PC-3 (cell line): ENCODE measurements at regions not wholly inside any gene's neighbourhood (a gene's known extent, or its start where the extent isn't known, plus 50 kb on each side); places are given as distances from the start of the nearest gene placed in this dataset.
"Not testable (repeated sequence)": the region's sequence is repeated elsewhere in the genome, so short reads cannot be mapped to it uniquely, and the experiment has no call there.

ENCODE experiments used
- EZH2phosphoT487 ChIP-seq: fragments of 300-600 bp; sonication (generic); IDR thresholded peaks from 2 replicates; pipeline ENCODE4 v1.6.1; 2018; ENCODE audit warnings: mild to moderate bottlenecking, antibody characterized with exemption, low read length, borderline replicate concordance
- TF ChIP-seq, protein P1 (sequence below): fragments of 300-600 bp; sonication (generic); conservative IDR thresholded peaks from 2 replicates; pipeline ENCODE4 v1.5.1; 2017; ENCODE audit warnings: antibody characterized with exemption, low read depth, mild to moderate bottlenecking, low read length

DNA sequence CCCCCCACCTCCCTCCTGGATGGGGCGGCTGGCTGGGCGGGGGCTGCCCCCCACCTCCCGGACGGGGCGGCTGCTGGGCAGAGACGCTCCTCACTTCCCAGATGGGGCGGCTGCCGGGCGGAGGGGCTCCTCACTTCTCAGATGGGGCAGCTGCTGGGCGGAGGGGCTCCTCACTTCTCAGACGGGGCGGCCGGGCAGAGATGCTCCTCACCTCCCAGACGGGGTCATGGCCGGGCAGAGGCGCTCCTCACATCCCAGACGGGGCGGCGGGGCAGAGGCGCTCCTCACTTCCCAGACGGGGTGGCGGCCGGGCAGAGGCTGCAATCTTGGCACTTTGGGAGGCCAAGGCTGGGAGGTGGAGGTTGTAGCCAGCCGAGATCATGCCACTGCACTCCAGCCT, 280.8 kb downstream of the SOCS6 start:
- TF ChIP-seq, protein P1, sequence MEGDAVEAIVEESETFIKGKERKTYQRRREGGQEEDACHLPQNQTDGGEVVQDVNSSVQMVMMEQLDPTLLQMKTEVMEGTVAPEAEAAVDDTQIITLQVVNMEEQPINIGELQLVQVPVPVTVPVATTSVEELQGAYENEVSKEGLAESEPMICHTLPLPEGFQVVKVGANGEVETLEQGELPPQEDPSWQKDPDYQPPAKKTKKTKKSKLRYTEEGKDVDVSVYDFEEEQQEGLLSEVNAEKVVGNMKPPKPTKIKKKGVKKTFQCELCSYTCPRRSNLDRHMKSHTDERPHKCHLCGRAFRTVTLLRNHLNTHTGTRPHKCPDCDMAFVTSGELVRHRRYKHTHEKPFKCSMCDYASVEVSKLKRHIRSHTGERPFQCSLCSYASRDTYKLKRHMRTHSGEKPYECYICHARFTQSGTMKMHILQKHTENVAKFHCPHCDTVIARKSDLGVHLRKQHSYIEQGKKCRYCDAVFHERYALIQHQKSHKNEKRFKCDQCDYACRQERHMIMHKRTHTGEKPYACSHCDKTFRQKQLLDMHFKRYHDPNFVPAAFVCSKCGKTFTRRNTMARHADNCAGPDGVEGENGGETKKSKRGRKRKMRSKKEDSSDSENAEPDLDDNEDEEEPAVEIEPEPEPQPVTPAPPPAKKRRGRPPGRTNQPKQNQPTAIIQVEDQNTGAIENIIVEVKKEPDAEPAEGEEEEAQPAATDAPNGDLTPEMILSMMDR = not testable (repeated sequence)
- not testable (repeated sequence) for TF ChIP-seq EZH2phosphoT487
